Pancreas (tissue), 10 donors: ENCODE measurements at regions not wholly inside any gene's neighbourhood (a gene's known extent, or its start where the extent isn't known, plus 50 kb on each side); places are given as distances from the start of the nearest gene placed in this dataset.

ENCODE experiments used
- ATAC-seq, 4 donors: fragments of 200-7000 bp; cut with Tn5 transposase; one replicate each; pipeline versions ENCODE4 v1.8.0 to v1.9.1; 2020; ENCODE audit warnings: mild to moderate bottlenecking in 4 of 4, moderate library complexity in 4 of 4
- DNase-seq, 6 donors: peaks; one replicate each; pipeline ENCODE4 v3.0.0-alpha.2; 2020
- FAIRE-seq: peaks from 2 replicates; lab custom pipeline; 2012; peaks lifted over from hg19 to GRCh38; lab: Jason Lieb, UNC
- H3K27ac ChIP-seq, 4 donors: fragments of 200-600 bp; sonication (generic); 1 replicate in 3 of 4; 2 replicates in 1 of 4; pipeline versions ENCODE4 v1.5.0 to v1.8.0; 2020
- H3K27me3 ChIP-seq, 4 donors: fragments of 200-600 bp; one replicate each; pipeline ENCODE4 v1.8.0; 2021
- H3K36me3 ChIP-seq, 3 donors: fragments of 200-600 bp; sonication (generic) in 1 of 3; one replicate each; pipeline versions ENCODE4 v1.5.0 to v1.8.0; 2020 to 2021
- H3K4me1 ChIP-seq, 3 donors: fragments of 200-600 bp; one replicate each; pipeline ENCODE4 v1.8.0; 2021
- H3K4me3 ChIP-seq, 4 donors: fragments of 200-600 bp; sonication (generic) in 2 of 4; one replicate each; pipeline versions ENCODE4 v1.5.0 to v1.8.0; 2020 to 2021
- H3K9me3 ChIP-seq, 4 donors: fragments of 200-600 bp; one replicate each; pipeline ENCODE4 v1.8.0; 2021
- CTCF ChIP-seq, 4 donors: fragments of 200-600 bp; sonication (generic) in 3 of 4; IDR thresholded peaks; one replicate each; pipeline versions ENCODE4 v1.5.0 to v1.8.0; 2021; ENCODE audit warnings: antibody characterized with exemption in 4 of 4
- WGBS, 2 donors: extraction: QIAGEN DNeasy Blood & Tissue Kit; methylation state at CpG; one replicate each; pipeline ENCODE4 v1.1.7; 2013; 5-methylcytosine and 5-hydroxymethylcytosine counted together
- intact Hi-C, 3 donors: fragments of 100-400 bp; cut with DNase I; formaldehyde crosslinking; loops; one replicate each; pipeline versions ENCODE4 v1.11.1 to v1.14.2; 2022
- donor health status: healthy with polysubstance abuse.
- donor health status: DM: no; HTN: no; CAD: no; lungs with moderate emphysema.
- donor health status: DM: no; HTN: no; CAD: no.
- donor health status: control.
- donor health status: control.
- donor health status: Bipolar disorder and iron deficiency.
- donor health status: DM: yes; HTN: yes; CAD: no.
- donor health status: DM: no; HTN: no; CAD: no.
- donor health status: DM: no; HTN: no; CAD: no.
- donor health status: DM: yes; HTN: yes; CAD: no.

GRCh38 chr4:83860200-83860599 is 324.3 kb downstream of the GPAT3 start:
- no peak for DNase-seq
- Histone ChIP-seq H3K27me3 (no peaks in the 10 kb centered on the region), H3K36me3 (no peaks in the 10 kb centered on the region), H3K9me3 (no peaks in the 10 kb centered on the region), H3K4me1 (no peaks in the 10 kb centered on the region), H3K27ac (no peak overlapping the region), H3K4me3 (no peak overlapping the region)
- intact Hi-C loops, result no loop called here
- 50 to 51% methylated on average over 2 of the region's 2 CpGs for WGBS, 2 donors
- ATAC-seq, result no peak
- FAIRE-seq, result no peak
- TF ChIP-seq CTCF (IDR thresholded peaks at IDR 0.05), result no peak

- Histone ChIP-seq H3K36me3 (no peaks in the 10 kb centered on the region), H3K27me3 (no peaks in the 10 kb centered on the region), H3K27ac (no peak overlapping the region), H3K4me1 (no peaks in the 10 kb centered on the region), H3K4me3 (no peak overlapping the region), H3K9me3 (no peaks in the 10 kb centered on the region)
- no peak for FAIRE-seq
- intact Hi-C loops, result no loop called here
- no peak for ATAC-seq
- DNase-seq, result no peak
- no peak for TF ChIP-seq CTCF (IDR thresholded peaks at IDR 0.05)
- WGBS, 2 donors, result 72 to 89% methylated on average over 5 of the region's 5 CpGs
Measured at GRCh38 chr4:83858131-83858530, 322.2 kb downstream of the GPAT3 start.

GRCh38 chr4:83855044-83855443 is 319.1 kb downstream of the GPAT3 start:
- no peak for DNase-seq
- Histone ChIP-seq H3K27me3 (no peaks in the 10 kb centered on the region), H3K4me3 (no peak overlapping the region), H3K36me3 (no peaks in the 10 kb centered on the region), H3K27ac (no peak overlapping the region), H3K4me1 (no peaks in the 10 kb centered on the region), H3K9me3 (no peaks in the 10 kb centered on the region)
- no peak for FAIRE-seq
- intact Hi-C loops, result no loop called here
- no peak for TF ChIP-seq CTCF (IDR thresholded peaks at IDR 0.05)
- WGBS, 2 donors, result 76 to 79% methylated on average over 6 of the region's 6 CpGs
- peak in 1 of 4 donors; percentile 28 for ATAC-seq

GRCh38 chr4:83852085-83852451 is 316.2 kb downstream of the GPAT3 start:
- H3K27me3 ChIP-seq, result no peaks in the 10 kb centered on the region
- intact Hi-C loops, result no loop called here
- 68 to 90% methylated on average over 1 of the region's 1 CpG for WGBS, 2 donors
- no peak for TF ChIP-seq CTCF (IDR thresholded peaks at IDR 0.05)
- H3K27ac ChIP-seq, result no peak overlapping the region
- H3K9me3 ChIP-seq, result no peaks in the 10 kb centered on the region
- no peak for FAIRE-seq
- no peaks in the 10 kb centered on the region for H3K36me3 ChIP-seq
- H3K4me1 ChIP-seq, result no peaks in the 10 kb centered on the region
- no peak for DNase-seq
- ATAC-seq, result peak in 1 of 4 donors; percentile 42
- H3K4me3 ChIP-seq, result no peak overlapping the region

- H3K27ac ChIP-seq, result no peak overlapping the region
- intact Hi-C loops, result no loop called here
- H3K27me3 ChIP-seq, result no peaks in the 10 kb centered on the region
- H3K36me3 ChIP-seq, result no peaks in the 10 kb centered on the region
- H3K4me1 ChIP-seq, result no peaks in the 10 kb centered on the region
- H3K4me3 ChIP-seq, result no peak overlapping the region
- ATAC-seq, result peak in 3 of 4 donors; percentile 54 to 92 (median 69)
- peak in 1 of 6 donors; percentile 52 for DNase-seq
- FAIRE-seq, result no peak
- no peak for TF ChIP-seq CTCF (IDR thresholded peaks at IDR 0.05)
- 48 to 56% methylated on average over 10 of the region's 10 CpGs for WGBS, 2 donors
- no peaks in the 10 kb centered on the region for H3K9me3 ChIP-seq
Measured at GRCh38 chr4:83851261-83852084, 315.6 kb downstream of the GPAT3 start.
